ENCODE measurements at regions not wholly inside any gene's neighbourhood (a gene's known extent, or its start where the extent isn't known, plus 50 kb on each side); places are given as distances from the start of the nearest gene placed in this dataset.

DNA sequence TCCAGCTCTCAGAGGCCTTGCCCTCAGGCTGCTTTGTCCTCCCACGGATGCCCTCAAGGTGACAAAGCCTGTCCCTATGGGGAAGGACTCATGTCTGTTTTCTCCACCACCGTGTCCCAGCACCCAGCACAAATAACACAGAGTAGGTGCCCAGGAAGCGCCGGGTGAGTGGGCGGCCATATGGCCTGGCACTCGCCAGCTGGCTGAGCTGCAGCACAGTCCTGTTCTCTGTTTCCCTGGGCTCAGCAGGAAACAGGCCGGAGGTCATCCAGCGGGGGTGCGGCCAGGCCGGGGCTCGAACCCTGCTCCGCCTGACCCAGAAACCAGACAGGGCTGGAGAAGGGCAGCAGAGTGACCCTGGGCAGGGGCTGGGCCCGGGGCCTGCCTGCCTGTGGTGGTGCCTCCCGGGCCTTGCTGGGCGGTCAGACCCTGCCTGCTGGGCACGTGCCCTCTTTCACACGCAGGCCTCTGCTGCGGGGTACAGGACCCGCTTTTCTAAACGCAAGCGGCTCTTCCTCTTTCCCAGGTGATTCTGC, 139.0 kb upstream of the CIBAR2 start:
- TF ChIP-seq CTCF (IDR thresholded peaks at IDR 0.05) = no peak
- no peak for TF ChIP-seq POLR2AphosphoS5 (IDR thresholded peaks at IDR 0.05)
